ENCODE measurements at regions not wholly inside any gene's neighbourhood (a gene's known extent, or its start where the extent isn't known, plus 50 kb on each side); places are given as distances from the start of the nearest gene placed in this dataset.

DNA sequence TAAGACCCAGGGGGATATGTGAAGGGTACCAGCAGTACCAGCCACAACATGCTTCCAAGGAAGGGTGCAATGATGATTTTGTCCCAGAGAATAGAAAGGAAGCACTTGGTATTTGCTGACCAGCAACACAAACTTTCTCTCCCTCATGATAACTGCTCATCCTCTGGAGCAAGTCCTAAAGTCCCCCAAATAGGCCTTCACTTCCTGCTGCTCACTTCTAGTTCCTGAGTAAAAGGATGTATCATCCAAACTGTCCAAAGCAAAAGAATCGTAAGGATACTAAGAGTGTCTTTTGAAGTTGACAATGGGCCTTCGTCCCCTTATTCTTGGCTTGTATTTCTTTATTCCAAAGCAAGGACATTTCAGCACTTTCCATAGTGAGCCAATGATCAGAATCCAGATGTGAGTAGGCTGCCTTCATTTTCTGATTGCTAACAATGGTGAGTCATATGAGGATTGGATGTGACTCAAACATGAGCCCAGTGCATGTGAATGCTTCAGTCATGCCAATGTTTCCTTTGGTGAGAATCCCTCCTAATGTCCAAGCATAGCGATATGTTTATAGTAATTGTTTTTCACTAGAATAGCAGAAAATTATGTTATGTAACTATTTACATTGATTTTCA lies 243.4 kb upstream of the POU2AF2 start:
- WGBS (ENCODE audit: insufficient coverage, insufficient replicate concordance, low lambda C conversion rate, missing lambda C conversion rate): 45% methylated on average over 3 of the region's 3 CpGs
- FAIRE-seq: peak; percentile 52
- in situ Hi-C loops (cut with MboI): no loop called here
- Histone ChIP-seq H3K36me3 (ENCODE audit: control insufficient read depth in 2 of 2, insufficient read depth in 2 of 2, low read length in 1 of 2) (no peaks in the 10 kb centered on the region), H2AFZ (ENCODE audit: control insufficient read depth, low read depth, low read length) (no peak overlapping the region), H4K20me1 (ENCODE audit: control insufficient read depth, insufficient read depth) (no peaks in the 10 kb centered on the region), H3K4me1 (ENCODE audit: control insufficient read depth, insufficient read depth, low read length) (peaks cover 12% of the 10 kb centered on the region), H3K27ac (ENCODE audit: control insufficient read depth, insufficient read depth) (no peak overlapping the region), H3K4me3 (no peak overlapping the region), H3K27me3 (replicated peaks in 1 of 2; ENCODE audit: control insufficient read depth in 2 of 2, insufficient read depth in 2 of 2, low read length in 1 of 2) (no peaks in the 10 kb centered on the region; a peak in 1 of 4 replicates), H3K9ac (ENCODE audit: control insufficient read depth, insufficient read depth, low read length) (no peak overlapping the region), H3K79me2 (ENCODE audit: control insufficient read depth, insufficient read depth, low read length) (no peaks in the 10 kb centered on the region), H3K4me2 (ENCODE audit: control insufficient read depth, insufficient read depth) (no peak overlapping the region), H3K9me3 (replicated peaks; ENCODE audit: control insufficient read depth, insufficient read depth, low read length) (no peaks in the 10 kb centered on the region)
- ChIA-PET POLR2A (no interaction called here), SMC1A (ENCODE audit: uncharacterized antibody, unreplicated experiment) (no interaction called here), RAD21 (ENCODE audit: unreplicated experiment) (no interaction called here), CTCF (no interaction called here)
- intact Hi-C loops (cut with micrococcal nuclease; ENCODE audit: unreplicated experiment): loop anchor here (10.0 kb wide), 1 partner anchor 233 kb away; no protein-coding TSS in a partner anchor
- no peak for DNase-seq (ENCODE audit: low read depth, low spot score)
- BruUV-seq (replicated peaks): no TSS peak
- no peak for TF ChIP-seq SIX5 (IDR thresholded peaks at IDR 0.05; ENCODE audit: low read depth, low read length, severe bottlenecking)
- no peak for TF ChIP-seq NKRF (conservative IDR thresholded peaks at IDR 0.05)
- no peak for TF ChIP-seq ZNF217 (IDR thresholded peaks at IDR 0.05)
- TF ChIP-seq DPF2 (IDR thresholded peaks at IDR 0.05): no peak
- TF ChIP-seq HCFC1 (IDR thresholded peaks at IDR 0.05; ENCODE audit: low read length): no peak
- TF ChIP-seq STAT3 (IDR thresholded peaks at IDR 0.05; ENCODE audit: low read depth, low read length): no peak
- no peak for TF ChIP-seq MEF2A (IDR thresholded peaks at IDR 0.05; ENCODE audit: insufficient read depth, low read depth, low read length)
- ATAC-seq: no peak

Data from GM12878 (cell line).